MM.1S (cell line): ENCODE measurements at regions not wholly inside any gene's neighbourhood (a gene's known extent, or its start where the extent isn't known, plus 50 kb on each side); places are given as distances from the start of the nearest gene placed in this dataset.

Experiments
- DNase-seq: peaks from one replicate; pipeline ENCODE4 v3.0.0-alpha.2; 2015
- H2AFZ ChIP-seq: fragments of 300-600 bp; sonication (generic); 2 replicates; pipeline ENCODE4 v1.6.0; 2016; ENCODE audit warnings: antibody characterized with exemption, low read length
- H3F3A ChIP-seq: fragments of 300-600 bp; sonication (generic); 2 replicates; pipeline ENCODE4 v1.6.1; 2016; ENCODE audit warnings: mild to moderate bottlenecking, antibody characterized with exemption, low read length, moderate library complexity, mixed read lengths; ENCODE audit not compliant: insufficient read depth
- H3K27ac ChIP-seq: fragments of 300-600 bp; sonication (generic); 2 replicates; pipeline ENCODE4 v1.5.1; 2016; ENCODE audit warnings: mild to moderate bottlenecking, low read length
- H3K27me3 ChIP-seq: fragments of 300-600 bp; sonication (generic); replicated peaks from 2 replicates; pipeline ENCODE4 v1.6.0; 2016; ENCODE audit warnings: low read length; ENCODE audit not compliant: insufficient read depth
- H3K36me3 ChIP-seq: fragments of 300-600 bp; sonication (generic); replicated peaks from 2 replicates; pipeline ENCODE4 v1.6.1; 2016; ENCODE audit warnings: mild to moderate bottlenecking, low read length, mixed read lengths; ENCODE audit not compliant: insufficient read depth
- H3K4me1 ChIP-seq: fragments of 300-600 bp; sonication (generic); 2 replicates; pipeline ENCODE4 v1.6.1; 2016; ENCODE audit warnings: low read length, mixed read lengths
- H3K4me2 ChIP-seq: fragments of 300-600 bp; sonication (generic); 2 replicates; pipeline ENCODE4 v1.6.0; 2016; ENCODE audit warnings: low read depth, low read length
- H3K4me3 ChIP-seq: fragments of 300-600 bp; sonication (generic); 2 replicates; pipeline ENCODE4 v1.5.1; 2016; ENCODE audit warnings: low read length, mixed read lengths
- H3K79me2 ChIP-seq: fragments of 300-600 bp; sonication (generic); 2 replicates; pipeline ENCODE4 v1.6.1; 2016; ENCODE audit warnings: mixed run types, low read length, mixed read lengths
- H3K9ac ChIP-seq: fragments of 300-600 bp; sonication (generic); 2 replicates; pipeline ENCODE4 v1.6.1; 2016; ENCODE audit warnings: low read length, mixed read lengths
- H3K9me2 ChIP-seq: fragments of 300-600 bp; sonication (generic); replicated peaks from 2 replicates; pipeline ENCODE4 v1.6.1; 2016; ENCODE audit warnings: mild to moderate bottlenecking, low read length, mixed read lengths; ENCODE audit not compliant: insufficient read depth
- H3K9me3 ChIP-seq: fragments of 300-600 bp; sonication (generic); replicated peaks from 2 replicates; pipeline ENCODE4 v1.6.1; 2016; ENCODE audit warnings: mild to moderate bottlenecking, low read length, mixed read lengths; ENCODE audit not compliant: insufficient read depth
- H4K20me1 ChIP-seq: fragments of 300-600 bp; sonication (generic); 2 replicates; pipeline ENCODE4 v1.6.1; 2016; ENCODE audit warnings: mild to moderate bottlenecking, low read length, moderate library complexity, mixed read lengths; ENCODE audit not compliant: insufficient read depth
- CTCF ChIP-seq: fragments of 300-600 bp; sonication (generic); IDR thresholded peaks from 2 replicates; pipeline ENCODE4 v1.5.1; 2016; ENCODE audit warnings: antibody characterized with exemption, low read length, mixed read lengths
- EZH2 ChIP-seq: fragments of 300-600 bp; sonication (generic); optimal IDR thresholded peaks from 2 replicates; pipeline ENCODE3; 2017; ENCODE audit warnings: low read depth, mild to moderate bottlenecking, antibody characterized with exemption, low read length, mixed read lengths
- EZH2phosphoT487 ChIP-seq: fragments of 300-600 bp; sonication (generic); IDR thresholded peaks from 2 replicates; pipeline ENCODE4 v1.6.1; 2018; ENCODE audit warnings: antibody characterized with exemption, low read length

GRCh38 chr2:16212321-16212720 lies 272.0 kb downstream of the MYCN start:
- no peak overlapping the region for H3K4me2 ChIP-seq
- no peaks in the 10 kb centered on the region for H3F3A ChIP-seq
- no peaks in the 10 kb centered on the region for H3K36me3 ChIP-seq
- no peaks in the 10 kb centered on the region for H3K27me3 ChIP-seq
- no peak for DNase-seq
- no peak overlapping the region for H3K27ac ChIP-seq
- H3K9ac ChIP-seq = no peak overlapping the region
- no peaks in the 10 kb centered on the region for H3K9me3 ChIP-seq
- no peaks in the 10 kb centered on the region for H4K20me1 ChIP-seq
- H3K79me2 ChIP-seq = no peaks in the 10 kb centered on the region
- H3K9me2 ChIP-seq = no peaks in the 10 kb centered on the region
- TF ChIP-seq EZH2phosphoT487 (no peak), EZH2 (no peak), CTCF (no peak)
- no peak overlapping the region for H3K4me3 ChIP-seq
- H3K4me1 ChIP-seq = no peaks in the 10 kb centered on the region
- no peak overlapping the region for H2AFZ ChIP-seq

- H3K9me2 ChIP-seq = no peaks in the 10 kb centered on the region
- H3K27me3 ChIP-seq = no peaks in the 10 kb centered on the region
- no peak overlapping the region for H3K27ac ChIP-seq
- no peak overlapping the region for H3K9ac ChIP-seq
- H3K9me3 ChIP-seq = no peaks in the 10 kb centered on the region
- H3K79me2 ChIP-seq = no peaks in the 10 kb centered on the region
- H4K20me1 ChIP-seq = no peaks in the 10 kb centered on the region
- no peaks in the 10 kb centered on the region for H3K4me1 ChIP-seq
- no peak for DNase-seq
- H3K36me3 ChIP-seq = no peaks in the 10 kb centered on the region
- TF ChIP-seq EZH2phosphoT487 = no peak
- no peak for TF ChIP-seq CTCF
- TF ChIP-seq EZH2 = no peak
- no peak overlapping the region for H3K4me3 ChIP-seq
- H2AFZ ChIP-seq = no peak overlapping the region
- no peak overlapping the region for H3K4me2 ChIP-seq
- H3F3A ChIP-seq = no peaks in the 10 kb centered on the region
Measured at GRCh38 chr2:16211341-16211740, 271.0 kb downstream of the MYCN start.

- no peaks in the 10 kb centered on the region for H3F3A ChIP-seq
- H3K27ac ChIP-seq = no peak overlapping the region
- H3K9ac ChIP-seq = no peak overlapping the region
- no peaks in the 10 kb centered on the region for H3K27me3 ChIP-seq
- H3K4me3 ChIP-seq = no peak overlapping the region
- H3K9me2 ChIP-seq = no peaks in the 10 kb centered on the region
- H3K4me1 ChIP-seq = no peaks in the 10 kb centered on the region
- H2AFZ ChIP-seq = no peak overlapping the region
- no peak overlapping the region for H3K4me2 ChIP-seq
- H3K79me2 ChIP-seq = no peaks in the 10 kb centered on the region
- no peak for DNase-seq
- no peaks in the 10 kb centered on the region for H4K20me1 ChIP-seq
- no peaks in the 10 kb centered on the region for H3K9me3 ChIP-seq
- H3K36me3 ChIP-seq = no peaks in the 10 kb centered on the region
- TF ChIP-seq EZH2phosphoT487 (no peak), CTCF (no peak), EZH2 (no peak)
Measured at GRCh38 chr2:16210841-16211240, 270.5 kb downstream of the MYCN start.

- Histone ChIP-seq H3K9me3 (no peaks in the 10 kb centered on the region), H3K27ac (no peak overlapping the region), H3K27me3 (no peaks in the 10 kb centered on the region), H3F3A (no peaks in the 10 kb centered on the region), H2AFZ (no peak overlapping the region), H3K9ac (no peak overlapping the region), H3K79me2 (no peaks in the 10 kb centered on the region), H3K36me3 (no peaks in the 10 kb centered on the region), H3K9me2 (no peaks in the 10 kb centered on the region), H3K4me1 (no peaks in the 10 kb centered on the region), H3K4me2 (no peak overlapping the region), H4K20me1 (no peaks in the 10 kb centered on the region), H3K4me3 (no peak overlapping the region)
- TF ChIP-seq CTCF (no peak), EZH2phosphoT487 (no peak), EZH2 (no peak)
- DNase-seq = no peak
Measured at GRCh38 chr2:16209799-16210198, 269.4 kb downstream of the MYCN start.
